Adipocyte (in vitro differentiated cells): ENCODE measurements at regions not wholly inside any gene's neighbourhood (a gene's known extent, or its start where the extent isn't known, plus 50 kb on each side); places are given as distances from the start of the nearest gene placed in this dataset.

ENCODE experiments used
- DNase-seq: peaks from one replicate; pipeline ENCODE4 v3.0.0-alpha.2; 2015; ENCODE audit warnings: low read depth
- H3K27me3 ChIP-seq: replicated peaks from 2 replicates; pipeline ENCODE4 v1.7.0; 2013; ENCODE audit warnings: mild to moderate bottlenecking, low read length, moderate library complexity; ENCODE audit not compliant: control insufficient read depth, insufficient read depth
- H3K36me3 ChIP-seq: 2 replicates; pipeline ENCODE4 v1.7.0; 2013; ENCODE audit warnings: low read length, mild to moderate bottlenecking, moderate library complexity; ENCODE audit not compliant: control insufficient read depth, insufficient read depth, severe bottlenecking
- H3K4me1 ChIP-seq: 2 replicates; pipeline ENCODE4 v1.7.0; 2013; ENCODE audit warnings: mild to moderate bottlenecking, low read length, moderate library complexity; ENCODE audit not compliant: control insufficient read depth, insufficient read depth
- H3K4me3 ChIP-seq: 2 replicates; pipeline ENCODE4 v1.7.0; 2013; ENCODE audit warnings: mild to moderate bottlenecking, low read length, moderate library complexity
- H3K9ac ChIP-seq: 2 replicates; pipeline ENCODE4 v1.7.0; 2013; ENCODE audit warnings: mild to moderate bottlenecking, low read length, moderate library complexity
- H3K9me3 ChIP-seq: 2 replicates; pipeline ENCODE4 v1.7.0; 2013; ENCODE audit warnings: mild to moderate bottlenecking, low read length, moderate library complexity; ENCODE audit not compliant: control insufficient read depth

DNA sequence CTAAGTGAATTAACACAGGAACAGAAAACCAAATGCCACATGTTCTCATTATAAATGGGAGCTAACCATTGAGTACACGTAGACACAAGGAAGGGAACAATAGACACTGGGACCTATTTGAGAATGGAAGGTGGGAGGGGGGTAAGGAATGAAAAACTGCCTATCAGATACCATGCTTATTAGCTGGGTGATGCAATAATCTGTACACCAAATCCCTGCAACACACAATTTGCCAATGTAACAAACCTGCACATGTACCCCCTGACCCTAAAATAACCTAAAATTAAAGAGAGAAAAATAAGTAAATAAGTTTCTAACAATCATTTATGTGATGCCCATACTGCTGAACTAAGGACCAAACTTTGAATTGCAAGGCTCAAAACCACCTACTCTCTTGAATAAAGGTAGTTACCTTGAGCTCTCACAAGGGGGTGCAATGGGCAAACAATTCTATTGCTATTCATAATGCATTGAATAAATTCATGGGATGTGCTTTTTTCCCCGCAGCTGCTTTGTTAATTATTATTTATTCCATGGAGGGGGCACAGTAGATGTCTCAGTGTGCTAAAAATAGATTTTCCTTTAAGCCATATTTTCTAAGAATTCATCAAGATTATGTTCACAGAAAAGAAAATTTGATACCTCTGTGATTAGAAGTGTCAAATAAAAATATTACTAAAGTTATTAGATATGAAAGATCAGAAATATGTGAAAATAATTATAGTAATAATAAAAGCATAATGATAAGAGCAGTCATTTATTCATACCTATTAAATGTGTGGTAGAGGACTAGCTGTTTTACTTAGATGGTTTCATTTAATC is 76.2 kb upstream of the PTPN3 start:
- Histone ChIP-seq H3K4me1 (no peaks in the 10 kb centered on the region), H3K36me3 (no peaks in the 10 kb centered on the region), H3K9me3 (peaks cover 14% of the 10 kb centered on the region), H3K4me3 (no peak overlapping the region), H3K9ac (no peak overlapping the region), H3K27me3 (peaks cover 11% of the 10 kb centered on the region)
- peak; percentile 90 for DNase-seq

DNA sequence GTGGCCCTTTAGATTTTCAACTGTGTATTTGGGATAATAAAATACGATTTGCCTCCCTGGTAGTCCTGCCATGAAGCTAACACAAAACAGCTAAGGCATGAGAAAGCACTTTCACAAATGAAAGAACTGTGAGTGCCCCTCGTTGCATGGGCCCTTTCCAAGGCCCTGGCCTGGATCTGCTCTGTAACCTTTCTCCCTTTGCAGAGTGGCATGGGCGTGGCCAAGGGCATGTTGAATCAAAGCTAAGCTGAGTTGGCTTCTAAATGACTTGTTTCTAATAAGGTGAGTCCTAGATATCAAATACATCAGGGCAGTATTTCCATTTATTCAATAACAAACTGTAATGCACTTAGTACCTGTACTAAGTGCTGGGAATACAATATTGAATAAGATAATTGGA is 78.7 kb upstream of the PTPN3 start:
- Histone ChIP-seq H3K9ac (no peak overlapping the region), H3K4me1 (no peaks in the 10 kb centered on the region), H3K36me3 (no peaks in the 10 kb centered on the region), H3K27me3 (no peaks in the 10 kb centered on the region), H3K9me3 (no peaks in the 10 kb centered on the region), H3K4me3 (no peak overlapping the region)
- no peak for DNase-seq

DNA sequence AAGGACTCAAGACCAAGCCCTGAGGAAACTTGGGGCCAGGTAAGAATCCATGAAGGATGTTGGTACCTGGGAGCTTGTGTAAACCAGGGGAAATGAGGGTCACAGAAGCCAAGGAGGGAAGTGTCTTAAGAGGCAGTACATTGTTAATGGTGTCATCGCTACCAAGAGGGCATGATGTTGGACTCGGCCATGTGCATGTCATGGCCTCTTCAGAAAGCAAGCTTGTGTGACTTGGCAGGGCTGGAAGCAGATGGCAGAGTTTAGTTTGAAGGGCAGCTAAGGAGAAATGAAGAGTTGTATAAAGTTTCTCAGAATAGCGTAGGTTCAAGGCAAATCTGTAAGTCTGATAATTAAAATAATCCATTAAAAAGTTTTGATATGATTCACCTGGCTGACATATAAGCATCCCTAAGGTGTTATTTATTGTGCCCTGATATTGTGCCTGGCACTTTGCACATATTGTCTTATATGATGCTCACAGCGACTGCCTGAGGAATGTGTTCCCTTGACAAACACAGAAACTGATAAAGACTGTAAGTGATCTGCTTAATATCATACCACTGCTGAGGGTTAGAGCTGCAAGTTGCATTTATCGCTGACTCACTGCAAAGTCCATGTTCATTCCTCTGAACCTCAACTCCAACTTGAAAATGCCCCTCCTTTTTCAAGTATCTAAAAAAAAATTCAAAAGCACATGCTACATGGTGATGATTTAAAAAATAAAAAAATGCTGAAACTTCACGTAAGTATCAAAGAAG is 81.3 kb upstream of the PTPN3 start:
- H3K9me3 ChIP-seq, result no peaks in the 10 kb centered on the region
- H3K4me3 ChIP-seq, result no peak overlapping the region
- no peaks in the 10 kb centered on the region for H3K4me1 ChIP-seq
- peak; percentile 14 for DNase-seq
- no peak overlapping the region for H3K9ac ChIP-seq
- H3K27me3 ChIP-seq, result no peaks in the 10 kb centered on the region
- H3K36me3 ChIP-seq, result no peaks in the 10 kb centered on the region

DNA sequence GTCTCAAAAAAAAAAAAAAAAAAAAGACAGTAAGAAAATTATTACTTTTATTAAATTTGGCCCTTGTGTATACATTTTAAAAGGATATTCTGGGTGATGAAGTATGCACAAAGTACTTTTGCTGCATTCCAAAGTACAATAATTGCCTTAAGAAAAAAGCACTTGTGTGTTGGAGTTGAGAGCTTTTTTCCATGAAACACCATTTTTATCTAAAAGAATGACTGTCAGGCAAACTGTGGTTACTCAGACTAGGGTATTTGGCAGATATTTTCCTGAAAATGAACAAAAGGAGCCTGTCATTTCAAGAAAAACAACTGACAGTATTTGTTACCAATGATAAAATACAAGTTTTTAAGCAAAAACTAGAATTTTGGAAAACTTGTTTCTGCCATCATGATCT is 84.3 kb upstream of the PTPN3 start:
- no peak overlapping the region for H3K9ac ChIP-seq
- H3K9me3 ChIP-seq, result no peaks in the 10 kb centered on the region
- H3K27me3 ChIP-seq, result peaks cover 26% of the 10 kb centered on the region
- DNase-seq, result no peak
- no peak overlapping the region for H3K4me3 ChIP-seq
- no peaks in the 10 kb centered on the region for H3K4me1 ChIP-seq
- H3K36me3 ChIP-seq, result no peaks in the 10 kb centered on the region

DNA sequence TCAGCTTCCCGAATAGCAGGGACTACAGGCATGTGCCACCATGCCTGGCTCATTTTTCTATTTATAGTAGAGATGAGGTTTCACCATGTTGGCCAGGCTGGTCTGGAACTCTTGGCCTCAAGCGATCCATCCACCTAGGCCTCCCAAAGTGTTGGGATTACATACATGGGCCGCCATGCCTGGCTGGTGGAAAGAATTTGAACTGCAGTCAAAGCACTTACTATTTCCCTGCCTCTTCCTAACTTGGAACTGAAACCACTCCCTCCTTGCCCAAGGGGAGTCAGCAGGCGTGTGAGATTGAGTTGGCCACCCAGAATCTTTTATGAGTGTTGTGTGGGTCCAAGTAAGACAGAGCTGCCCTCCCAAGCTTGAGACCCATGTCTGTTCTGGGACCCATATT is 86.1 kb upstream of the PTPN3 start:
- no peak for DNase-seq
- H3K36me3 ChIP-seq, result no peaks in the 10 kb centered on the region
- no peak overlapping the region for H3K9ac ChIP-seq
- peaks cover 7% of the 10 kb centered on the region for H3K9me3 ChIP-seq
- no peaks in the 10 kb centered on the region for H3K4me1 ChIP-seq
- no peak overlapping the region for H3K4me3 ChIP-seq
- H3K27me3 ChIP-seq, result peaks cover 42% of the 10 kb centered on the region

DNA sequence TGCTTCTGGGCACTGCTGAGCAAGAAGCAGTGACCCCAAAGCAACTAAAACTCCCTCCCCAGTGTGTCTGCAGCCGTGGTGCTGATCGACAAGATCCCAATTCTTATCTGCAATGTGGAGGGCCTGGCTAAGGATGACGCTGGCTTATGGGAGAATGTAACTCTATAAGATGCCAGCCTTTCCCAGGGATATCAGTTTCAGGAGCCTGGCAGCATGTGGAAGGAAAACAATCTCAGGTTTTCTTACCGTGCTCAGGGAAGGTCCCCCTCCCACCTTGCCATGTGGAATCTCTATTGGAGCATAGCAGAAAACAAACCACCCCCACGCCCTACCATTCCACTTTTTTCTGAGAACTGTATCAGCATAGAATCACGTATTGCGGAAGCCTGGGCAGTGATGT is 87.7 kb upstream of the PTPN3 start:
- no peak overlapping the region for H3K9ac ChIP-seq
- H3K4me1 ChIP-seq, result no peaks in the 10 kb centered on the region

DNA sequence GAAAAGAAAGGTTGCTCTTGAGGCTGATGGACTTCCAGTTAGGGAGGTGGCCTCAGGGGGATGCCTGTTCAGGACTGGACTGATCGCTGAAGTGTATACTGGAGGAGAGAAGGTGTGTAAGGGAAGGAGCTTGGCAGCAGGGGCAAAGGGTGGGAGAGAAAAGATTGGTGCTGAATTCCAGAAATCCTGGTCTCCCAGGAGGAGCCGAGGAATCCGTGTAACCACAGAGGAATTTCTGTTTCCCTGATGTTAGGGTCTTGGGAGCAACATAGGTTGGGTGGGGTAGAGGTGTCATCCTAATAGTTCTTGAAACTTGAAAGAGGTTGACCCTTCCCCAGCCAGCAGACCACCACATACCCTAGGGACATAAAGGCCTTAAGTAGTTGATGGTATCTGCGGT is 88.9 kb upstream of the PTPN3 start:
- Histone ChIP-seq H3K4me3 (no peak overlapping the region), H3K9ac (no peak overlapping the region), H3K36me3 (no peaks in the 10 kb centered on the region), H3K27me3 (peaks cover 46% of the 10 kb centered on the region), H3K9me3 (peaks cover 13% of the 10 kb centered on the region), H3K4me1 (no peaks in the 10 kb centered on the region)
- DNase-seq, result no peak

More for the DNA sequence above, 87.7 kb upstream of the PTPN3 start:
- H3K9me3 ChIP-seq, result peaks cover 13% of the 10 kb centered on the region
- H3K4me3 ChIP-seq, result no peak overlapping the region
- DNase-seq, result no peak
- peaks cover 46% of the 10 kb centered on the region for H3K27me3 ChIP-seq
- no peaks in the 10 kb centered on the region for H3K36me3 ChIP-seq

DNA sequence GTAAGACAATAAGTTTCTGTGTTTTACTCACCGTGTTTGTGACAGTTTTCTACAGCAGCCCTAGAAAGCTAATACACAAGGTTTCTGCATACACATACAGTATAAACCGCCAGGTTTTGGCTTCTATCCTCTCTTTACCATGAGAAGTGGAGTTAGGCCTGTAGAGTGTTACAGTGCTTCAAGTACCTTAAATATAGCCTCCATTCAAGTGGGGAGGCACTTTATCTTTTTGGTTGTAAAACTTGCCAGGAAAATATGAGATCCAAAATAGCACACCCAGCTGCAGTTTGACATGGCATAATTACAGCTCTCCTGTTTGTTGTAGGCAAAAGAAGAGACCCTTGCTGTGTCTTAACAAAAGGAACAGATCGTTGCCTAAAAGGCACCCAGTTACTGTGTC is 90.3 kb upstream of the PTPN3 start:
- H3K36me3 ChIP-seq, result no peaks in the 10 kb centered on the region
- H3K4me3 ChIP-seq, result no peak overlapping the region
- peaks cover 13% of the 10 kb centered on the region for H3K9me3 ChIP-seq
- no peak for DNase-seq
- no peaks in the 10 kb centered on the region for H3K4me1 ChIP-seq
- H3K27me3 ChIP-seq, result peaks cover 54% of the 10 kb centered on the region
- no peak overlapping the region for H3K9ac ChIP-seq

DNA sequence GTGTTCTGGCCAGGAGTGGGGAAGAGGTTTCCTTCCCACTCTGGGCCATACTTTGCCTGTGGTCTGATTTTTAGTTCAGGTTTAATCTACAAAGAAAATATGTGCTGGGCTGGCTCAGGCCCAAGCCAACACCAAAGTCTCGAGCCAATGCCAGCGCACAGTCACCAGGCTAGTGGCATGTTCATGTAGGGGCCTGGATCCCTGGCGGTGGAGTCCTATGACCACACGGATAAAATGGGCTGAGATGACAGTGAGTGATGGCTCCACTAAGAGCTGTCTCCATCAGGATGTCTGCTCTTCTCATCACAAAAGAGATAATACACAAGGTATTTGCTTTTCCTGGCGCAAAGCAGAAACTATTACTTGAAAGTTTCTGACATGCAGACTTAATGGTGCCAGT is 92.9 kb upstream of the PTPN3 start:
- Histone ChIP-seq H3K9me3 (peaks cover 13% of the 10 kb centered on the region), H3K9ac (no peak overlapping the region), H3K27me3 (peaks cover 57% of the 10 kb centered on the region), H3K36me3 (no peaks in the 10 kb centered on the region), H3K4me1 (no peaks in the 10 kb centered on the region), H3K4me3 (no peak overlapping the region)
- DNase-seq, result no peak

DNA sequence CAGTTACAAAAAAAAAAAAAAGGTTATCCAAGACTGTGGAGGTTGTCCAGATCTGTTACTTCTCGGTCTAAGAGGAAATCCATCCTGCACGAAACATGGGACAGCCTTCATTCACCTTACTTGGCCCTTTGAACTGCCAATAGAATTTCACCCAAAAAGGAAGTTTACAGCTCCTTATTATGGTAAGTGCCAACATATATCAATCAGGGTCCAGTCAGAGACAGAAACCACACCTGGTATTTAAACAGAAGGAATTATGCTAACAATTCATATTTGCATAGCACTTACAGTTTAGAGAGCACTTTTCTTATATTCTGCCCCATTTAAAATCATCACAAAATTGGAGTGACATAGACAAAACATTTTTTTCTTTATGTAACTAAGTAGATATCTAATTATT is 93.6 kb upstream of the PTPN3 start:
- no peak overlapping the region for H3K9ac ChIP-seq
- peaks cover 13% of the 10 kb centered on the region for H3K9me3 ChIP-seq
- DNase-seq, result no peak
- H3K36me3 ChIP-seq, result no peaks in the 10 kb centered on the region
- no peak overlapping the region for H3K4me3 ChIP-seq
- peaks cover 50% of the 10 kb centered on the region for H3K27me3 ChIP-seq
- H3K4me1 ChIP-seq, result no peaks in the 10 kb centered on the region

DNA sequence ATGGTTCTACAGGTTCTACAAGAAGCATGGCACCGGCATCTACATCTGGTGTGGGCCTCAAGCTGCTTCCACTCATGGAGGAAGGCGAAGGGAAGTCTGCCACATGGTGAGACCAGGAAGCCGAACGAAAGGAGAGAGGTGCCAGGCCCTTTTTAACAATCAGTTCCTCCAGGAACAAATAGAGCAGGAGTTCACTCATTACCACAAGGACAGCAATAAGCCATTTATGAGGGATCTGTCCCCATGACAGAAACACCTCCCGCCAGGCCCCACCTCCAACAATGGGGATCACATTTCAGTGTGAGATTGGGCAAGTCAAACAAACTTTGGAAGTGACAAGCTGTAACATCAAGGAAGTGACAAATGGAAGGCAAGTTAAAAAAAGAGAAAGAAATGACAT is 95.5 kb upstream of the PTPN3 start:
- no peaks in the 10 kb centered on the region for H3K4me1 ChIP-seq
- DNase-seq, result no peak
- H3K9me3 ChIP-seq, result peaks cover 11% of the 10 kb centered on the region
- peaks cover 31% of the 10 kb centered on the region for H3K27me3 ChIP-seq
- H3K36me3 ChIP-seq, result no peaks in the 10 kb centered on the region
- no peak overlapping the region for H3K9ac ChIP-seq
- H3K4me3 ChIP-seq, result no peak overlapping the region
